ENCODE measurements at regions not wholly inside any gene's neighbourhood (a gene's known extent, or its start where the extent isn't known, plus 50 kb on each side); places are given as distances from the start of the nearest gene placed in this dataset.
A peak's percentile ranks its signal among the peaks of the same experiment; 100 is the strongest.

GRCh38 chr4:146998157-146998556 is 52.5 kb upstream of the TTC29 start:
- Mint-ChIP-seq H3K27ac (no peak overlapping the region), H3K4me1 (ENCODE audit: low read depth) (no peaks in the 10 kb centered on the region), H3K9me3 (ENCODE audit: low read depth) (peaks cover 2% of the 10 kb centered on the region), H3K36me3 (ENCODE audit: insufficient read depth) (no peaks in the 10 kb centered on the region), H3K27me3 (no peaks in the 10 kb centered on the region), H3K4me3 (ENCODE audit: low read depth) (no peak overlapping the region)
- DNase-seq (ENCODE audit: low spot score, unreplicated experiment), result no peak
- TF ChIP-seq, protein P1, sequence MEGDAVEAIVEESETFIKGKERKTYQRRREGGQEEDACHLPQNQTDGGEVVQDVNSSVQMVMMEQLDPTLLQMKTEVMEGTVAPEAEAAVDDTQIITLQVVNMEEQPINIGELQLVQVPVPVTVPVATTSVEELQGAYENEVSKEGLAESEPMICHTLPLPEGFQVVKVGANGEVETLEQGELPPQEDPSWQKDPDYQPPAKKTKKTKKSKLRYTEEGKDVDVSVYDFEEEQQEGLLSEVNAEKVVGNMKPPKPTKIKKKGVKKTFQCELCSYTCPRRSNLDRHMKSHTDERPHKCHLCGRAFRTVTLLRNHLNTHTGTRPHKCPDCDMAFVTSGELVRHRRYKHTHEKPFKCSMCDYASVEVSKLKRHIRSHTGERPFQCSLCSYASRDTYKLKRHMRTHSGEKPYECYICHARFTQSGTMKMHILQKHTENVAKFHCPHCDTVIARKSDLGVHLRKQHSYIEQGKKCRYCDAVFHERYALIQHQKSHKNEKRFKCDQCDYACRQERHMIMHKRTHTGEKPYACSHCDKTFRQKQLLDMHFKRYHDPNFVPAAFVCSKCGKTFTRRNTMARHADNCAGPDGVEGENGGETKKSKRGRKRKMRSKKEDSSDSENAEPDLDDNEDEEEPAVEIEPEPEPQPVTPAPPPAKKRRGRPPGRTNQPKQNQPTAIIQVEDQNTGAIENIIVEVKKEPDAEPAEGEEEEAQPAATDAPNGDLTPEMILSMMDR (IDR thresholded peaks at IDR 0.05; ENCODE audit: unreplicated experiment), result no peak

- H3K27me3 Mint-ChIP-seq, result no peaks in the 10 kb centered on the region
- H3K4me1 Mint-ChIP-seq (ENCODE audit: low read depth), result no peaks in the 10 kb centered on the region
- H3K9me3 Mint-ChIP-seq (ENCODE audit: low read depth), result no peaks in the 10 kb centered on the region
- TF ChIP-seq, protein P1 (IDR thresholded peaks at IDR 0.05; ENCODE audit: unreplicated experiment), result no peak
- DNase-seq (ENCODE audit: low spot score, unreplicated experiment), result no peak
- H3K36me3 Mint-ChIP-seq (ENCODE audit: insufficient read depth), result no peaks in the 10 kb centered on the region
- no peak overlapping the region for H3K4me3 Mint-ChIP-seq (ENCODE audit: low read depth)
- no peak overlapping the region for H3K27ac Mint-ChIP-seq
Measured at GRCh38 chr4:147003956-147004809, 58.5 kb upstream of the TTC29 start.

- Mint-ChIP-seq H3K27me3 (no peaks in the 10 kb centered on the region), H3K4me1 (ENCODE audit: low read depth) (peaks cover 5% of the 10 kb centered on the region), H3K36me3 (ENCODE audit: insufficient read depth) (no peaks in the 10 kb centered on the region), H3K27ac (no peak overlapping the region), H3K9me3 (ENCODE audit: low read depth) (no peaks in the 10 kb centered on the region), H3K4me3 (ENCODE audit: low read depth) (no peak overlapping the region)
- no peak for DNase-seq (ENCODE audit: low spot score, unreplicated experiment)
- TF ChIP-seq, protein P1 (IDR thresholded peaks at IDR 0.05; ENCODE audit: unreplicated experiment), result no peak
Measured at GRCh38 chr4:147006229-147006628, 60.6 kb upstream of the TTC29 start.

DNA sequence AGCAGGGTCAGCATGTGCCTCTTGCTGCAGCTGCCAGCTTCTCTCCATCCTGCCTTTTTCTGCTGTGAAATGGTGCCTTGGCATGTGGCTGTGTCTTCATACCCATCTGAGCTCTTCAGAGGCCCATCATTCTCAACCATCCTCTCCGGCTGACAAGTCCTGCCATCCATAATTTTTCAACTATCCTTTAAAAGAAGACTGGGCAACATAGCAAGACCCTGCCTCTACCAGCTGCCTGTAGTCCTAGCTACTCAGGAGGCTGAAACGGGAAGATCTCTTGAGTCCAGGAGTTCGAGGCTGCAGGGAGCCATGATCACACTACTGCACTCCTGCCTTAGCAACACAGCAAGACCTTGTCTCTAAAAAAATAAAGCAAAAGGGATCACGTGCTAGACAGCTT is 64.2 kb upstream of the TTC29 start:
- no peak overlapping the region for H3K27ac Mint-ChIP-seq
- H3K4me3 Mint-ChIP-seq (ENCODE audit: low read depth), result no peak overlapping the region
- no peak for DNase-seq (ENCODE audit: low spot score, unreplicated experiment)
- peaks cover 24% of the 10 kb centered on the region for H3K4me1 Mint-ChIP-seq (ENCODE audit: low read depth)
- no peaks in the 10 kb centered on the region for H3K27me3 Mint-ChIP-seq
- TF ChIP-seq, protein P1 (IDR thresholded peaks at IDR 0.05; ENCODE audit: unreplicated experiment), result no peak
- H3K36me3 Mint-ChIP-seq (ENCODE audit: insufficient read depth), result no peaks in the 10 kb centered on the region
- H3K9me3 Mint-ChIP-seq (ENCODE audit: low read depth), result no peaks in the 10 kb centered on the region

GRCh38 chr4:147011411-147011810 is 65.7 kb upstream of the TTC29 start:
- Mint-ChIP-seq H3K27me3 (no peaks in the 10 kb centered on the region), H3K36me3 (ENCODE audit: insufficient read depth) (no peaks in the 10 kb centered on the region), H3K27ac (peak overlapping the region; percentile 95), H3K4me1 (ENCODE audit: low read depth) (peaks cover 32% of the 10 kb centered on the region), H3K9me3 (ENCODE audit: low read depth) (no peaks in the 10 kb centered on the region), H3K4me3 (ENCODE audit: low read depth) (peak overlapping the region; percentile 69)
- TF ChIP-seq, protein P1 (IDR thresholded peaks at IDR 0.05; ENCODE audit: unreplicated experiment), result no peak
- no peak for DNase-seq (ENCODE audit: low spot score, unreplicated experiment)

All from progenitor cell of endocrine pancreas (in vitro differentiated cells).